ENCODE measurements at regions not wholly inside any gene's neighbourhood (a gene's known extent, or its start where the extent isn't known, plus 50 kb on each side); places are given as distances from the start of the nearest gene placed in this dataset.

GRCh38 chr4:13243152-13243551 lies 241.0 kb downstream of the RAB28 start:
- DNase-seq (ENCODE audit: extremely low read depth in 1 of 4, low spot score in 3 of 4) (no peak), FAIRE-seq (no peak), ATAC-seq (no peak)
- no peaks in the 10 kb centered on the region for H4K20me1 ChIP-seq (replicated peaks; ENCODE audit: control insufficient read depth, insufficient read depth, low read length)
- intact Hi-C loops (cut with micrococcal nuclease) (no loop called here), in situ Hi-C loops (cut with MboI) (no loop called here)
- no peaks in the 10 kb centered on the region for H3K4me1 ChIP-seq (replicated peaks in 1 of 2; ENCODE audit: control insufficient read depth in 2 of 2, insufficient read depth in 2 of 2, low read length in 2 of 2)
- POLR2A ChIA-PET: no interaction called here
- H3K4me3 ChIP-seq: no peak overlapping the region
- no peaks in the 10 kb centered on the region for H3K27me3 ChIP-seq (ENCODE audit: control insufficient read depth in 2 of 2, insufficient read depth in 2 of 2, low read length in 2 of 2)
- no peak overlapping the region for H3K9ac ChIP-seq (ENCODE audit: insufficient read depth in 1 of 2, low read depth in 2 of 2, low read length in 2 of 2)
- H3K27ac ChIP-seq (ENCODE audit: extremely low read depth, low read depth, low read length): no peak overlapping the region
- TF ChIP-seq HNRNPK (IDR thresholded peaks at IDR 0.05; ENCODE audit: low read depth, low read length, poor library complexity, severe bottlenecking) (peak; percentile 51), ZNF431 (CRISPR knock-in tag; IDR thresholded peaks at IDR 0.05) (no peak), PCBP2 (IDR thresholded peaks at IDR 0.05; ENCODE audit: low read depth, low read length, poor library complexity, severe bottlenecking) (peak; percentile 74), PCBP1 (IDR thresholded peaks at IDR 0.05; ENCODE audit: low read depth, low read length, poor library complexity, severe bottlenecking) (peak; percentile 68)
- H3K9me3 ChIP-seq (replicated peaks; ENCODE audit: control insufficient read depth, insufficient read depth, low read depth, low read length): no peaks in the 10 kb centered on the region
- H2AFZ ChIP-seq (ENCODE audit: low read depth, low read length): no peak overlapping the region
- BruUV-seq (replicated peaks): no TSS peak
- no peak overlapping the region for H3K4me2 ChIP-seq (ENCODE audit: insufficient read depth, low read length)
- CTCF ChIA-PET (ENCODE audit: low intra/inter-chr PET ratio): no interaction called here
- H3K36me3 ChIP-seq (ENCODE audit: control insufficient read depth, insufficient read depth, low read length): no peaks in the 10 kb centered on the region
- no peaks in the 10 kb centered on the region for H3K9me1 ChIP-seq (ENCODE audit: control insufficient read depth, insufficient read depth, low read length)
- H3K79me2 ChIP-seq (ENCODE audit: control insufficient read depth, insufficient read depth, low read length): no peaks in the 10 kb centered on the region

- H3K27ac ChIP-seq (ENCODE audit: extremely low read depth, low read depth, low read length): no peak overlapping the region
- no peaks in the 10 kb centered on the region for H4K20me1 ChIP-seq (replicated peaks; ENCODE audit: control insufficient read depth, insufficient read depth, low read length)
- no peak for ATAC-seq
- H2AFZ ChIP-seq (ENCODE audit: low read depth, low read length): no peak overlapping the region
- no peak for DNase-seq (ENCODE audit: extremely low read depth in 1 of 4, low spot score in 3 of 4)
- H3K9me1 ChIP-seq (ENCODE audit: control insufficient read depth, insufficient read depth, low read length): no peaks in the 10 kb centered on the region
- no peaks in the 10 kb centered on the region for H3K79me2 ChIP-seq (ENCODE audit: control insufficient read depth, insufficient read depth, low read length)
- no TSS peak for BruUV-seq (replicated peaks)
- no peak for FAIRE-seq
- no peaks in the 10 kb centered on the region for H3K36me3 ChIP-seq (ENCODE audit: control insufficient read depth, insufficient read depth, low read length)
- intact Hi-C loops (cut with micrococcal nuclease): no loop called here
- H3K4me1 ChIP-seq (replicated peaks in 1 of 2; ENCODE audit: control insufficient read depth in 2 of 2, insufficient read depth in 2 of 2, low read length in 2 of 2): no peaks in the 10 kb centered on the region
- H3K4me3 ChIP-seq: no peak overlapping the region
- no peaks in the 10 kb centered on the region for H3K27me3 ChIP-seq (ENCODE audit: control insufficient read depth in 2 of 2, insufficient read depth in 2 of 2, low read length in 2 of 2)
- no peak overlapping the region for H3K9ac ChIP-seq (ENCODE audit: insufficient read depth in 1 of 2, low read depth in 2 of 2, low read length in 2 of 2)
- CTCF ChIA-PET (ENCODE audit: low intra/inter-chr PET ratio): no interaction called here
- WGBS (ENCODE audit: insufficient coverage, low coverage, missing lambda C conversion rate): 11% methylated on average over 3 of the region's 3 CpGs
- in situ Hi-C loops (cut with MboI): no loop called here
- no peak for TF ChIP-seq PTTG1 (tag; IDR thresholded peaks at IDR 0.05; ENCODE audit: low read depth)
- TF ChIP-seq ZNF140 (CRISPR knock-in tag; IDR thresholded peaks at IDR 0.05): no peak
- no peak for TF ChIP-seq ZNF780A (CRISPR knock-in tag; IDR thresholded peaks at IDR 0.05)
- TF ChIP-seq JUND (IDR thresholded peaks at IDR 0.05; ENCODE audit: borderline replicate concordance, low read depth, low read length): no peak
- 0 out of 3 replicates have a peak, but pooled peaks have one; percentile 40 for TF ChIP-seq JUND (tag; IDR thresholded peaks at IDR 0.05; ENCODE audit: borderline replicate concordance, low read depth, low read length)
- peak; percentile 37 for TF ChIP-seq RFX1 (IDR thresholded peaks at IDR 0.05)
- H3K9me3 ChIP-seq (replicated peaks; ENCODE audit: control insufficient read depth, insufficient read depth, low read depth, low read length): no peaks in the 10 kb centered on the region
- H3K4me2 ChIP-seq (ENCODE audit: insufficient read depth, low read length): no peak overlapping the region
- POLR2A ChIA-PET: interaction anchor here (1.0 kb wide), 1 partner anchor 9 kb away, joined by 3 read pairs; no protein-coding TSS in a partner anchor
Observed at GRCh38 chr4:13240066-13240465, 244.1 kb downstream of the RAB28 start.

Data from K562 (cell line).